Lung (tissue), 11 donors: ENCODE measurements at regions not wholly inside any gene's neighbourhood (a gene's known extent, or its start where the extent isn't known, plus 50 kb on each side); places are given as distances from the start of the nearest gene placed in this dataset.

Experiments
- ATAC-seq: fragments of 200-7000 bp; cut with Tn5 transposase; one replicate; pipeline ENCODE4 v1.9.1; 2020; ENCODE audit warnings: moderate number of reproducible peaks; ENCODE audit not compliant: insufficient read depth, low FRiP score
- DNase-seq, 3 donors: peaks; one replicate each; pipeline ENCODE4 v3.0.0-alpha.2; 2013 to 2017
- H3K27ac ChIP-seq, 2 donors: one replicate each; pipeline ENCODE4 v1.5.1; 2013; ENCODE audit warnings: mild to moderate bottlenecking in 2 of 2, moderate library complexity in 2 of 2, control low read depth in 1 of 2, inconsistent platforms in 1 of 2, low read depth in 1 of 2, low read length in 1 of 2
- H3K27me3 ChIP-seq, 3 donors: one replicate each; pipeline ENCODE4 v1.5.1; 2013; ENCODE audit warnings: low read length in 2 of 3; ENCODE audit not compliant: control insufficient read depth in 3 of 3, insufficient read depth in 3 of 3
- H3K36me3 ChIP-seq, 4 donors: one replicate each; pipeline ENCODE4 v1.5.1; 2013; ENCODE audit warnings: low read length in 4 of 4, mild to moderate bottlenecking in 1 of 4, moderate library complexity in 1 of 4; ENCODE audit not compliant: control insufficient read depth in 4 of 4, insufficient read depth in 4 of 4
- H3K4me1 ChIP-seq, 5 donors: one replicate each; pipeline ENCODE4 v1.5.1; 2013; ENCODE audit warnings: low read length in 5 of 5, mild to moderate bottlenecking in 2 of 5, moderate library complexity in 1 of 5; ENCODE audit not compliant: control insufficient read depth in 5 of 5, insufficient read depth in 5 of 5
- H3K4me3 ChIP-seq: one replicate; pipeline ENCODE4 v1.5.1; 2013; ENCODE audit warnings: mild to moderate bottlenecking, control low read depth, moderate library complexity
- H3K9ac ChIP-seq, 2 donors: one replicate each; pipeline ENCODE4 v1.5.1; 2013; ENCODE audit warnings: low read length in 2 of 2, control low read depth in 1 of 2; ENCODE audit not compliant: insufficient read depth in 1 of 2
- H3K9me3 ChIP-seq, 4 donors: one replicate each; pipeline ENCODE4 v1.5.1; 2013; ENCODE audit warnings: low read length in 3 of 4, mild to moderate bottlenecking in 1 of 4, moderate library complexity in 1 of 4; ENCODE audit not compliant: control insufficient read depth in 4 of 4, insufficient read depth in 3 of 4
- CTCF ChIP-seq: IDR thresholded peaks from 2 replicates; pipeline ENCODE4 v1.5.1; 2012; ENCODE audit warnings: mild to moderate bottlenecking; ENCODE audit errors: control extremely low read depth, extremely low read depth
- WGBS, 2 donors: extraction: QIAGEN DNeasy Blood & Tissue Kit; methylation state at CpG; one replicate each; pipeline ENCODE4 v1.1.7; 2013; 5-methylcytosine and 5-hydroxymethylcytosine counted together
- donor health status: control.
- donor health status: control.
- donor health status: Bipolar disorder and iron deficiency.
- donor health status: healthy.
- donor health status: DM: yes; HTN: yes; CAD: no.

GRCh38 chr2:37501113-37501512, 156.7 kb downstream of the QPCT start:
- Histone ChIP-seq H3K4me3 (no peak overlapping the region), H3K9ac (no peak overlapping the region), H3K27me3 (no peaks in the 10 kb centered on the region), H3K4me1 (peaks cover 0 to 8% (median 0%) of the 10 kb centered on the region in 5 donors), H3K9me3 (no peaks in the 10 kb centered on the region), H3K27ac (no peak overlapping the region), H3K36me3 (no peaks in the 10 kb centered on the region)
- 83 to 89% methylated on average over 2 of the region's 2 CpGs for WGBS, 2 donors
- DNase-seq, result no peak
- ATAC-seq, result no peak
- TF ChIP-seq CTCF, result no peak

GRCh38 chr2:37506407-37507050, 162.1 kb downstream of the QPCT start:
- no peak for ATAC-seq
- WGBS, 2 donors, result 58 to 83% methylated on average over 5 of the region's 5 CpGs

GRCh38 chr2:37507051-37507410, 162.6 kb downstream of the QPCT start:
- WGBS, 2 donors, result 88 to 89% methylated on average over 3 of the region's 3 CpGs
- Histone ChIP-seq H3K27me3 (no peaks in the 10 kb centered on the region), H3K27ac (peak overlapping the region in 1 of 2 donors; percentile 97), H3K4me3 (no peak overlapping the region), H3K9ac (no peak overlapping the region), H3K4me1 (peaks cover 0 to 20% (median 0%) of the 10 kb centered on the region in 5 donors), H3K36me3 (no peaks in the 10 kb centered on the region), H3K9me3 (no peaks in the 10 kb centered on the region)
- DNase-seq (no peak), ATAC-seq (no peak)
- TF ChIP-seq CTCF, result no peak

More at GRCh38 chr2:37506407-37507050, 162.1 kb downstream of the QPCT start:
- DNase-seq, result no peak
- Histone ChIP-seq H3K36me3 (no peaks in the 10 kb centered on the region), H3K9ac (no peak overlapping the region), H3K9me3 (no peaks in the 10 kb centered on the region), H3K27ac (peak overlapping the region in 1 of 2 donors; percentile 97), H3K27me3 (no peaks in the 10 kb centered on the region), H3K4me3 (no peak overlapping the region), H3K4me1 (peaks cover 0 to 20% (median 0%) of the 10 kb centered on the region in 5 donors)
- no peak for TF ChIP-seq CTCF

- Histone ChIP-seq H3K27me3 (no peaks in the 10 kb centered on the region), H3K36me3 (no peaks in the 10 kb centered on the region), H3K4me3 (no peak overlapping the region), H3K27ac (peak overlapping the region in 1 of 2 donors; percentile 97), H3K4me1 (peaks cover 0 to 20% (median 0%) of the 10 kb centered on the region in 5 donors), H3K9ac (no peak overlapping the region), H3K9me3 (no peaks in the 10 kb centered on the region)
- no peak for ATAC-seq
- no peak for TF ChIP-seq CTCF
- peak in 2 of 3 donors; percentile 21 to 46 for DNase-seq
- 73 to 83% methylated on average over 6 of the region's 6 CpGs for WGBS, 2 donors
Measured at GRCh38 chr2:37507703-37508102, 163.3 kb downstream of the QPCT start.
